ENCODE measurements at regions not wholly inside any gene's neighbourhood (a gene's known extent, or its start where the extent isn't known, plus 50 kb on each side); places are given as distances from the start of the nearest gene placed in this dataset.
"Not testable (repeated sequence)": the region's sequence is repeated elsewhere in the genome, so short reads cannot be mapped to it uniquely, and the experiment has no call there.

DNA sequence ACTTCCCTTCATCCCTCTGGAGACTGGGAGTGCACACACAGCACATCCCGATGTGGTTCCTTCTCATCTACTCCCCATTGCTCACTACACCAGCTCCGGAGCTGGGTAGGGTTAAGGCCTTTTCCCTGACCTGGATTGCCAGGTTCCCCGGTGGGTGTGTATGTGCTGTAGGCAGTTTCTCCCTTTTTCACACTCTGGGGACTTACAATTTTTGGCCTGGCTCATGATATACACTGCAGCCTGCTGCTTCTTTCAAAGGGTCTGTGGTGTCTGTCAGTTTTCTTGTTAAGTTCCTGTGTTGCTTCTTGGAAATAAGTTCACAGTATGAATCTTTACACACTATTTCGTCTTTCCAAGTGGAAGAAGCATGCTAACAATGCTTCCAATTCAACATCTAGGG, 405.5 kb downstream of the UTRN start:
- peaks cover 23% of the 10 kb centered on the region for H3K4me1 Mint-ChIP-seq
- ChIA-PET POLR2A (no interaction called here), CTCF (no interaction called here)
- peaks cover 59% of the 10 kb centered on the region for H3K36me3 Mint-ChIP-seq
- peak overlapping the region; percentile 14; the same call in 1 of the 2 replicates for H3K27ac Mint-ChIP-seq
- H3K4me3 Mint-ChIP-seq = no peak overlapping the region
- H3K27me3 Mint-ChIP-seq (ENCODE audit: low read depth) = no peaks in the 10 kb centered on the region
- TF ChIP-seq TCF7 (CRISPR knock-in tag; IDR thresholded peaks at IDR 0.05; ENCODE audit: low read depth) (no peak), FOXP1 (CRISPR knock-in tag; IDR thresholded peaks at IDR 0.05; ENCODE audit: borderline replicate concordance) (no peak), TP53 (CRISPR knock-in tag; IDR thresholded peaks at IDR 0.05) (no peak), GTF2I (CRISPR knock-in tag; conservative IDR thresholded peaks at IDR 0.05) (no peak), ATF1 (CRISPR knock-in tag; IDR thresholded peaks at IDR 0.05) (no peak), ZNF416 (CRISPR knock-in tag; IDR thresholded peaks at IDR 0.05) (no peak), NR3C1 (CRISPR knock-in tag; conservative IDR thresholded peaks at IDR 0.05; ENCODE audit: low read depth) (no peak), ZNF263 (CRISPR knock-in tag; IDR thresholded peaks at IDR 0.05; ENCODE audit: low read depth) (no peak), CREB1 (CRISPR knock-in tag; IDR thresholded peaks at IDR 0.05) (no peak)
- TF ChIP-seq, protein P1, sequence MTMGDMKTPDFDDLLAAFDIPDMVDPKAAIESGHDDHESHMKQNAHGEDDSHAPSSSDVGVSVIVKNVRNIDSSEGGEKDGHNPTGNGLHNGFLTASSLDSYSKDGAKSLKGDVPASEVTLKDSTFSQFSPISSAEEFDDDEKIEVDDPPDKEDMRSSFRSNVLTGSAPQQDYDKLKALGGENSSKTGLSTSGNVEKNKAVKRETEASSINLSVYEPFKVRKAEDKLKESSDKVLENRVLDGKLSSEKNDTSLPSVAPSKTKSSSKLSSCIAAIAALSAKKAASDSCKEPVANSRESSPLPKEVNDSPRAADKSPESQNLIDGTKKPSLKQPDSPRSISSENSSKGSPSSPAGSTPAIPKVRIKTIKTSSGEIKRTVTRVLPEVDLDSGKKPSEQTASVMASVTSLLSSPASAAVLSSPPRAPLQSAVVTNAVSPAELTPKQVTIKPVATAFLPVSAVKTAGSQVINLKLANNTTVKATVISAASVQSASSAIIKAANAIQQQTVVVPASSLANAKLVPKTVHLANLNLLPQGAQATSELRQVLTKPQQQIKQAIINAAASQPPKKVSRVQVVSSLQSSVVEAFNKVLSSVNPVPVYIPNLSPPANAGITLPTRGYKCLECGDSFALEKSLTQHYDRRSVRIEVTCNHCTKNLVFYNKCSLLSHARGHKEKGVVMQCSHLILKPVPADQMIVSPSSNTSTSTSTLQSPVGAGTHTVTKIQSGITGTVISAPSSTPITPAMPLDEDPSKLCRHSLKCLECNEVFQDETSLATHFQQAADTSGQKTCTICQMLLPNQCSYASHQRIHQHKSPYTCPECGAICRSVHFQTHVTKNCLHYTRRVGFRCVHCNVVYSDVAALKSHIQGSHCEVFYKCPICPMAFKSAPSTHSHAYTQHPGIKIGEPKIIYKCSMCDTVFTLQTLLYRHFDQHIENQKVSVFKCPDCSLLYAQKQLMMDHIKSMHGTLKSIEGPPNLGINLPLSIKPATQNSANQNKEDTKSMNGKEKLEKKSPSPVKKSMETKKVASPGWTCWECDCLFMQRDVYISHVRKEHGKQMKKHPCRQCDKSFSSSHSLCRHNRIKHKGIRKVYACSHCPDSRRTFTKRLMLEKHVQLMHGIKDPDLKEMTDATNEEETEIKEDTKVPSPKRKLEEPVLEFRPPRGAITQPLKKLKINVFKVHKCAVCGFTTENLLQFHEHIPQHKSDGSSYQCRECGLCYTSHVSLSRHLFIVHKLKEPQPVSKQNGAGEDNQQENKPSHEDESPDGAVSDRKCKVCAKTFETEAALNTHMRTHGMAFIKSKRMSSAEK (CRISPR knock-in tag; IDR thresholded peaks at IDR 0.05; ENCODE audit: borderline replicate concordance) = no peak
- TF ChIP-seq, protein P2, sequence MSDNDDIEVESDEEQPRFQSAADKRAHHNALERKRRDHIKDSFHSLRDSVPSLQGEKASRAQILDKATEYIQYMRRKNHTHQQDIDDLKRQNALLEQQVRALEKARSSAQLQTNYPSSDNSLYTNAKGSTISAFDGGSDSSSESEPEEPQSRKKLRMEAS (CRISPR knock-in tag; IDR thresholded peaks at IDR 0.05) = no peak
- TF ChIP-seq, protein P3, sequence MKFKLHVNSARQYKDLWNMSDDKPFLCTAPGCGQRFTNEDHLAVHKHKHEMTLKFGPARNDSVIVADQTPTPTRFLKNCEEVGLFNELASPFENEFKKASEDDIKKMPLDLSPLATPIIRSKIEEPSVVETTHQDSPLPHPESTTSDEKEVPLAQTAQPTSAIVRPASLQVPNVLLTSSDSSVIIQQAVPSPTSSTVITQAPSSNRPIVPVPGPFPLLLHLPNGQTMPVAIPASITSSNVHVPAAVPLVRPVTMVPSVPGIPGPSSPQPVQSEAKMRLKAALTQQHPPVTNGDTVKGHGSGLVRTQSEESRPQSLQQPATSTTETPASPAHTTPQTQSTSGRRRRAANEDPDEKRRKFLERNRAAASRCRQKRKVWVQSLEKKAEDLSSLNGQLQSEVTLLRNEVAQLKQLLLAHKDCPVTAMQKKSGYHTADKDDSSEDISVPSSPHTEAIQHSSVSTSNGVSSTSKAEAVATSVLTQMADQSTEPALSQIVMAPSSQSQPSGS (CRISPR knock-in tag; IDR thresholded peaks at IDR 0.05; ENCODE audit: borderline replicate concordance, low read depth) = no peak
- peaks cover 61% of the 10 kb centered on the region for H3K9me3 Mint-ChIP-seq
- no peak for ATAC-seq
- DNase-seq (ENCODE audit: low spot score) = no peak

DNA sequence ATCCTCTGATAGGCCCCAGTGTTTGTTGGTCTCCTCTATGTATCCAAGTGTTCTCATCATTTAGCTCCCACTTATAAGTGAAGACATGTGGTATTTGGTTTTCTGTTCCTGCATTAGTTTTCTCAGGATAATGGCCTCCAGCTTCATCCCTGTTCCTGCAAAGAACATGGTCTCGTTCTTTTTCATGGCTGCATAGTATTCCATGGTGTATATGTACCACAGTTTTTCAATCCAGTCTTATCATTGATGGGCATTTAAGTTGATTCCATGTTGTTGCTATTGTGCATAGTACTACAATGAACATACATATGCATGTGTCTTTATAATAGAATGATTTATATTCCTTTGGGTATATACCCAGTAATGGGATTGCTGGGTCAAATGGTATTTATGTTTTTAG, 406.9 kb downstream of the UTRN start:
- CTCF ChIA-PET; ATAC-seq; H3K4me3 Mint-ChIP-seq; H3K27ac Mint-ChIP-seq; H3K27me3 Mint-ChIP-seq (ENCODE audit: low read depth); POLR2A ChIA-PET; DNase-seq (ENCODE audit: low spot score): not testable (repeated sequence)
- Mint-ChIP-seq H3K9me3 (peaks cover 47% of the 10 kb centered on the region), H3K36me3 (peaks cover 45% of the 10 kb centered on the region), H3K4me1 (peaks cover 15% of the 10 kb centered on the region)
- peak; percentile 60; the same call in 1 of the 2 replicates for TF ChIP-seq GTF2I (CRISPR knock-in tag; conservative IDR thresholded peaks at IDR 0.05)

DNA sequence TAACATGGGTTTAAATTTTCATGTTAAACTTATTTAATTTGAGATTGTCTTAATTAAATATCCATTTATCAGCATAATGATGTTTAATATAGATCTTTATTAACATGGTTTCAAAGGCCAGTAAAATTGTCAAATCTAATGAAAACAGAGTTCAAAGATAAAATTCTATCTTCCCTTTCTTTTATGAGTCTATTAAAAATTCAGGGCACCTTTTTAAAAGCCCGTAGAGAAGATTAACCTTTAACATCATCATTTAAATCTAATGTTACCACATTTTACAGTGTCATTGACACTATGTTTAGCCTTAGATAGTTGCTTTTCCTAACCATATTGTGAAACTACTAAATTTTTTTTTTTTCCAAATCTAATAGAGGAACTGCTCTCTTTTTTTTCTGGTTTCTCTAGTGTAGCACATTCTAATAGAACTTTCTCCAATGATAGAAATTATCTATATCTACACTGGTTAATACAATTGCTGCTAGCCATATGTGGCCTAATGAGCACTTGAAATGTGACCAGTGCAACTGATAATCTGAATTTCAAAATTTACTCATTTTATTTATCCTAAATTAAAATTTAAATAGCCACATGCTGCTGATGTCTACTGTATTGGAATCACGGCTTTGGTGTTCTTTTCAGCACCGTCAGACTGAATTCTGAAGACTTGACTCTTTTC, 410.9 kb downstream of the UTRN start:
- Mint-ChIP-seq H3K9me3 (peaks cover 33% of the 10 kb centered on the region), H3K27ac (no peak overlapping the region), H3K27me3 (ENCODE audit: low read depth) (no peaks in the 10 kb centered on the region), H3K4me3 (no peak overlapping the region), H3K36me3 (peaks cover 38% of the 10 kb centered on the region), H3K4me1 (no peaks in the 10 kb centered on the region)
- ATAC-seq (no peak), DNase-seq (ENCODE audit: low spot score) (no peak)
- TF ChIP-seq, protein P4, sequence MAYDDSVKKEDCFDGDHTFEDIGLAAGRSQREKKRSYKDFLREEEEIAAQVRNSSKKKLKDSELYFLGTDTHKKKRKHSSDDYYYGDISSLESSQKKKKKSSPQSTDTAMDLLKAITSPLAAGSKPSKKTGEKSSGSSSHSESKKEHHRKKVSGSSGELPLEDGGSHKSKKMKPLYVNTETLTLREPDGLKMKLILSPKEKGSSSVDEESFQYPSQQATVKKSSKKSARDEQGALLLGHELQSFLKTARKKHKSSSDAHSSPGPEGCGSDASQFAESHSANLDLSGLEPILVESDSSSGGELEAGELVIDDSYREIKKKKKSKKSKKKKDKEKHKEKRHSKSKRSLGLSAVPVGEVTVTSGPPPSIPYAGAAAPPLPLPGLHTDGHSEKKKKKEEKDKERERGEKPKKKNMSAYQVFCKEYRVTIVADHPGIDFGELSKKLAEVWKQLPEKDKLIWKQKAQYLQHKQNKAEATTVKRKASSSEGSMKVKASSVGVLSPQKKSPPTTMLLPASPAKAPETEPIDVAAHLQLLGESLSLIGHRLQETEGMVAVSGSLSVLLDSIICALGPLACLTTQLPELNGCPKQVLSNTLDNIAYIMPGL (CRISPR knock-in tag; IDR thresholded peaks at IDR 0.05) = no peak
- POLR2A ChIA-PET = no interaction called here
- CTCF ChIA-PET = no interaction called here

Data from WTC11 (cell line).